Stimulated activated CD8-positive, alpha-beta memory T cell treated with anti-CD3 and anti-CD28 coated beads, Interleukin-12 subunit alpha, Interleukin-12 subunit beta, amount 100 ng/mL, for 1 hour (primary cell): ENCODE measurements at regions not wholly inside any gene's neighbourhood (a gene's known extent, or its start where the extent isn't known, plus 50 kb on each side); places are given as distances from the start of the nearest gene placed in this dataset.

Experiments
- DNase-seq: peaks from one replicate; pipeline ENCODE4 v3.0.0-alpha.2; 2020; ENCODE audit warnings: low read depth

GRCh38 chr5:8473827-8474568 lies 605.0 kb downstream of the MTRR start:
- no peak for DNase-seq

GRCh38 chr5:8474569-8474930 lies 605.6 kb downstream of the MTRR start:
- DNase-seq, result no peak

GRCh38 chr5:8478326-8478725 lies 609.4 kb downstream of the MTRR start:
- no peak for DNase-seq

- no peak for DNase-seq
These were observed 612.1 kb downstream of the MTRR start for GRCh38 chr5:8481007-8481406.

GRCh38 chr5:8491254-8491653 lies 622.3 kb downstream of the MTRR start:
- no peak for DNase-seq

- no peak for DNase-seq
These were observed 624.2 kb downstream of the MTRR start for GRCh38 chr5:8493176-8493575.

- DNase-seq, result no peak
These were observed 631.5 kb downstream of the MTRR start for GRCh38 chr5:8500426-8500825.

- DNase-seq, result no peak
These were observed 636.2 kb downstream of the MTRR start for GRCh38 chr5:8505196-8505595.

- no peak for DNase-seq
These were observed 639.3 kb downstream of the MTRR start for GRCh38 chr5:8508231-8508630.

- no peak for DNase-seq
These were observed 647.4 kb downstream of the MTRR start for GRCh38 chr5:8516356-8516755.

- no peak for DNase-seq
These were observed 648.5 kb downstream of the MTRR start for GRCh38 chr5:8517456-8517855.

- DNase-seq, result no peak
These were observed 652.0 kb downstream of the MTRR start for GRCh38 chr5:8520917-8521316.

GRCh38 chr5:8521991-8522390 lies 653.0 kb downstream of the MTRR start:
- no peak for DNase-seq

GRCh38 chr5:8522646-8523045 lies 653.7 kb downstream of the MTRR start:
- DNase-seq, result no peak

GRCh38 chr5:8523501-8523900 lies 654.6 kb downstream of the MTRR start:
- no peak for DNase-seq

GRCh38 chr5:8525819-8526218 lies 656.9 kb downstream of the MTRR start:
- no peak for DNase-seq

GRCh38 chr5:8528106-8528505 lies 659.2 kb downstream of the MTRR start:
- no peak for DNase-seq

GRCh38 chr5:8538821-8539220 lies 669.9 kb downstream of the MTRR start:
- DNase-seq, result no peak

- DNase-seq, result no peak
These were observed 671.4 kb downstream of the MTRR start for GRCh38 chr5:8540317-8540716.

GRCh38 chr5:8550921-8551320 lies 682.0 kb downstream of the MTRR start:
- no peak for DNase-seq

- no peak for DNase-seq
These were observed 684.4 kb downstream of the MTRR start for GRCh38 chr5:8553364-8553763.

GRCh38 chr5:8557728-8558127 lies 688.8 kb downstream of the MTRR start:
- no peak for DNase-seq

GRCh38 chr5:8560776-8561175 lies 691.8 kb downstream of the MTRR start:
- no peak for DNase-seq

GRCh38 chr5:8561224-8561840 lies 692.4 kb downstream of the MTRR start:
- no peak for DNase-seq
